HG02852 (cell line): ENCODE measurements at regions not wholly inside any gene's neighbourhood (a gene's known extent, or its start where the extent isn't known, plus 50 kb on each side); places are given as distances from the start of the nearest gene placed in this dataset.

Source experiments
- ATAC-seq: cut with Tn5 transposase; IDR thresholded peaks from one replicate; pipeline ENCODE4 v1.9.1; 2021; ENCODE audit warnings: mild to moderate bottlenecking, moderate library complexity; ENCODE audit not compliant: unreplicated experiment

DNA sequence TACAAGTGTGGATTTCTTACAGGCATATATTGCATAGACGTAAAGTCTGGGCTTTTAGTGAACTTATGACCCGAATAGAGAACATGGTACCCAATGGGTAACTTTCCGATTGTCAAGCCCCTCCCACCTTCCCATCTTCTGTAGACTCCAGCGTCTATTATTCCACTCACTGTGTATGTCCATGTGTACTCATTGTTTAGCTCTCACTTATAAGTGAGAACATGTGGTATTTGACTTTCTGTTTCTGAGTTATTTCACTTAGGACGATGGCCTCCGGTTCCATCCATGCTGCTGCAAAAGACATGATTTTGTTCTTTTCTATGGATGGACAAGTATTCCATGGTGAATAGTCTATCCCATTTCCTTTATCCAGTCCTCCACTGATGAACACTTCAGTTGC lies 306.4 kb downstream of the CD83 start:
- no peak for ATAC-seq

- ATAC-seq, result no peak
Measured at GRCh38 chr6:14425805-14426204, 308.2 kb downstream of the CD83 start.

DNA sequence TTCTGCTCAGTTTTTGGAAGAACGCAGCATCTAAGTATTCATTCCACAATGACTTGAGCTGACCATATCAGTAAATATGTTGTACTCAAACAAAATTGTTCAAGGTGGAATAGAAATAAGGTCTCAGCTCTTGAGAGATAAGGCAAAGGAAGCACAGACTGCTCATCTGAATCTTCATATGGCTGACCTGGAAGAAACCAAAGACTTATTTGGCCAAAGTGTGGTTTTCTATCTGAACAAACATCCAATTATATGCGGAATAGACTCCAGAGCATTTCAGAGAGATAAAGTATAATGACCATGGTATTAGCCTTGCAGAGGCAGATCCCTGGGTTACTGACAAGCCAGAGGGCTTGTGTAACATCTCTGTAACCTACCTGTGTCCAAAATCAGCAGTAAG lies 308.7 kb downstream of the CD83 start:
- no peak for ATAC-seq

- ATAC-seq, result no peak
Measured at GRCh38 chr6:14428269-14428668, 310.7 kb downstream of the CD83 start.

DNA sequence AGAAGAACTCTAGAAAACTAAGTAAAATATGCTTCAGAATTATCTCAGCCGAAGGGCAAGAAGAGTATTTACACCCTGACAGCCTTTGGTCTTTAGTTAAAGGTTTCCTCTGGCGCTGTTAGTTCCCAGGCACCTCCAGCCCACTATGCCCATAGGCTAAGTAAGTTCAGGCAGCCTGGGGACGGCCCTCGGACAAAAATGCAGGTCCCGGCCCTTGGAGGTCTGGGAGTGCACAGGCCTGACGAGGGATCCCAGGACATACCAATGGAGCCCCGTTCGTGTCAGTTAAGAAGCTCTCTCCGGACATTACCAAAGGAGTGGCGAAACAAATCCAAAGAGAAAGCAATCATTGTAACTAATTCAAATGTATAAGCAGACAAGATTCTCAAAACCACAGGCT lies 311.8 kb downstream of the CD83 start:
- no peak for ATAC-seq

DNA sequence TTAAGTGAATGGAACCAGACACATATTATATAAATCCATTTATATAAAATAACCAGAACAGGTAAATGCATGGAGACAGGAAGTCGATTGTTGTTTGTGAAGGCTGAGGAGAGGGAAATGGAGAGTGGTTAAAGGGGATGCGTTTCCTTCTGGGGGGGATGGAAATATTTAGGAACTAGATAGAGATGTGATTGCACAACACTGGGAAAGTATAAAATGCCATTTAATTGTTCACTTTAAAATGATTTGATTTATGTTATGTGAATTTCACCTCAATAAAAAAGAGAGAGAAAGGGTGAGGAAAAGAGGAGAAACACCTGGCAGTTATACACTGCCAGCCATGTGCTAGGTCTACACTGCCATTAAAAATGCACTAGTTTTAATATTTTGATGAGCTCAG lies 312.6 kb downstream of the CD83 start:
- no peak for ATAC-seq

GRCh38 chr6:14431385-14432330 lies 314.1 kb downstream of the CD83 start:
- ATAC-seq, result no peak

DNA sequence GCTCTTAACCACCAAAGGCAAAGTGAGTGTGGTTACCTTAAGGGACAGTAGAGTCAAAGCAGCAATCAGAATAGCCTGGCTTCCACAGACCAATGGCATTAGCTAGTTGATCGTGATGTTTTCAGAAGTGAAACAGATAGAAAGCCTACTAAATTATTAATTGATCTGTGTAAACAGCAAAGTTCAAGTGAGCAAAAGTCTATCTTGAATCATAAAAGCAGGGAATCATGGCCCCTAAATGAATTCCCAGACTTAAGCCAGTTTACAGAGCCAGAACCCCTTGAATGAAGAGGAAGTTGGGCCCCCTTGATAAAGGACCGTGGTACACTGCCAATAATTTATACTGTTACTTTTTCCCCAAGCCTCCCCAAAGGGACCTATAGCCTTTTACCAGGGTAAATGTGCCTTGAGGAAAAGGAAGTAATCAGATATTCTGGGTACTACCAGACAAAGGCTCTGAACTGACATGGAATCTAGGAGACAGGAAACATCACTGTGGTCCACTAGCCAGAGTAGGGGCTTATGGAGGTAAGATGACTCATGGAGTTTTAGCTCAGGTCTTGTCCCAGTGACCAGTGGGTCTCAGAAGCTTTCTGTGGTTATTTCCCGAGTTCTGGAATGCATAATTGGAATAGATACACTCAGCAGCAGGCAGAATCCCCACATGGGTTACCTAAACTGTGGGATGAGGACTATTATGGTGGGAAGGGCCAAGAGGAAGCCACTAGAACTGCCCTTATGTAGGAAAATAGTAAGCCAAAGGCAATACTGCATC lies 317.5 kb downstream of the CD83 start:
- no peak for ATAC-seq

DNA sequence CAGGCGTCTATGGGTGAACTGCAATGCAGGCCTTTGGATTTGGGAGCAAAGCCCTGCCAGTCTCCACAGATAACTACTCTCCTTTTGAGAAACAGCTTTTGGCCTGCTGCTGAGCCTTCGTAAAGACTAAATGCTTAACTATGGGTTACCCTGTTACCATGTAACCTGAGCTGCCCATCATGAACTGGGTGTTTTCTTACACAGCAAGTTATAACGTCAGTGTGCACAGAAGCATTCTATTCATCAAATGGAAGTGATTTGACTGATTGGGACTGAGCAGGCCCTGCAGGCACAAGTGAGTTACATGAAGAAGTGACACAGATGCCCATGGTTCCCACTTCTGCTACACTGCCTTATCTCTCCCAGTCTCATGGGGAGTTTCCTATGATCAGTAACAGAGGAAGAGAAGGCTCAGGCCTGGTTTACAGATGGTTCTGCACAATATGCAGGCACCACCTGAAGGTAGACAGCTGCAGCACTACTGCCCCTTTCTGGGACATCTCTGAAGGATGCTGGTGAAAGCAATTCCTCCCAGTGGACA lies 319.1 kb downstream of the CD83 start:
- ATAC-seq, result no peak

DNA sequence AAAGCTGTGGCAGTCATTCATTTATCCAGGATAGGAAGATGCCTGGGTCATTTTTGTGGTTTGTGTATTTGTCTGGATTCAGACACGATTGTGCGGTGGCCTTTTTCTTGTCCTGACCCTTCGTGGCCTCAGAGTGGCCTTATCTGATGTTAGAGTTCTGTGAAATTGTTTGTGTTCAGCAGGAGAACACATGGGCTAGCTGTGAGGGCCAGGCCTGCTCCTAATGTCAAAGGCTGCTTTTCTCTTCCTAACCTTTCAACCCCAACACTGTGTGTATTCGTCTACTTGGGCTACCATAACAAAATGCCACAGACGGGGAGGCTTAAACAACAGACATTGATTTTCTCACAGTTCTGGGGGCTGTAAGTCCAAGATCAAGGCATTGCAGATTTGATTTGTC lies 321.8 kb downstream of the CD83 start:
- ATAC-seq, result no peak

- no peak for ATAC-seq
Measured at GRCh38 chr6:14440215-14440910, 322.8 kb downstream of the CD83 start.

DNA sequence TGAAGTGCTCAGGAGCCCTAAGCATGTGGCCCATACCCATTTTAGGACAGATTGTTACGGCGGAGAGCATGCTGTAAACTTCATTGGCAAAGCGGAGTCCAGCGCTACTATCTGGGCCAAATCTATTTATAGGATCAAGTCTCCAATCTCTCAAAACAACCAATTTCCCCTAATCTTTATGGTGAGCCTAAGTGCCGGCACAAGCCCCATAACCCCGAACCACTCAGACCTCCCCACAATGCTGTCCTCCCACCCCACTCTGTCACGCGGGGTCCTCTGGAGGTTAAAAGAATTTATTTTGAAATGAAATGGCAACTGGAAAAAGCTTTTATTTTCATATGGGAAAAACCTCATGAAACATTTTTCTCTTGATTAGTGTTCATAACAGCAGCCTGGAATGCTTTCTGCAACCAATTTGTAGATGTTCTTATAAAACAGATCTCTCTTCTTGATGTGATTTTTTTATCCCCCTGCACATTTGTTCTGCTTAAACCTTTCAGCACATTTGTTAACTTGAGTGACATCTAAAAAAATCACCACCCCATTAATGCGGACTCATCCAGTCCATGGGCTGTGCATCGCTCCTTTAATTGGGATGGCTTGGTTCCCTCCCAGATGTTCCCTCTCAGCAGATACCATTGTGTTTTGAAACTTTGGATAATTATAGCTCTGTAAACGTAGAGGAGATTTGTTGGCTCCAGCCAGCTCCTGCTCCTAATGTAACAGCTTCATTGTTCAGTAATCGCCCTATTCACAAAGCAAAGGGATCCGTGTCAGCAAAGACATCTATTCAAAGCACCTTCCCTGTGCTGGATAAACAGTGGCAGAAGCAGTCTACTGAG lies 323.6 kb downstream of the CD83 start:
- ATAC-seq, result no peak

DNA sequence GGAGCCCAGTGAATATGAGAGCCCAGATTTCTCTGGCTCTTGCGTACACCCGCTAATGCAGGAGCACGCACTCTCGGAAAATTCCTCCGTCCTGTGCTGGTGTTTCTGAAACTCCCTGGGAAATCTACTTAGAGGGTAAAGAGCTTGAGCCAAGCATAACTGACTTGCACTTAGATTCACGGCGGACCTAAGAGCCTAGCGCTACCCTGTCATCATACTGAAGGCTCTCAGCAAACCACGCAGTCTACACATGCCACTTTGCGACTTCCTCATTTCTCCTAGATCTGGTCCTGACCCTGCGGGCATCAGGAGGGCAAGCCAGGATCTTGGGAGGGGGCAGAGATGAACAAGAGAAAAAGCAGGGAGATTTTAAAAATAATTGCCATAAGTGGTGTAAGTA lies 324.7 kb downstream of the CD83 start:
- no peak for ATAC-seq

- no peak for ATAC-seq
Measured at GRCh38 chr6:14443629-14444268, 326.2 kb downstream of the CD83 start.

- no peak for ATAC-seq
Measured at GRCh38 chr6:14444295-14444972, 326.9 kb downstream of the CD83 start.

GRCh38 chr6:14447240-14447639 lies 329.7 kb downstream of the CD83 start:
- no peak for ATAC-seq

GRCh38 chr6:14448246-14448645 lies 330.7 kb downstream of the CD83 start:
- ATAC-seq, result no peak

DNA sequence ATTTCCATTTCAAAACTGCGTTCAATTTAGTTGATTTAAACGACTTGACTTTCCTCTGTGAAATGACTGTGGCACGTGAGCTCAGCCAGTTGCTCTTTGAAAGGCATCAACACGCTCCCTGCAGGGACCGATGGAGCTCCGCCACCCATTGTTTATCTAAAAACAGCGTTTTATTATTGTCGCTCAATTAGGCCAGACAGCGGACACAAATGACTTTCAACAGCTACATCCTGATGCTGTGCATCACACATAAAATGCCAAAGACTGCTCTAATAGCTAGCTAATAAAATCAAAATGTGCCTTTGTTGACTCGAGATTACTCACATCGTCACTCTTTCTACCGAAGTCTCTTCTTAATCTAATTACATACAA lies 332.5 kb downstream of the CD83 start:
- no peak for ATAC-seq

DNA sequence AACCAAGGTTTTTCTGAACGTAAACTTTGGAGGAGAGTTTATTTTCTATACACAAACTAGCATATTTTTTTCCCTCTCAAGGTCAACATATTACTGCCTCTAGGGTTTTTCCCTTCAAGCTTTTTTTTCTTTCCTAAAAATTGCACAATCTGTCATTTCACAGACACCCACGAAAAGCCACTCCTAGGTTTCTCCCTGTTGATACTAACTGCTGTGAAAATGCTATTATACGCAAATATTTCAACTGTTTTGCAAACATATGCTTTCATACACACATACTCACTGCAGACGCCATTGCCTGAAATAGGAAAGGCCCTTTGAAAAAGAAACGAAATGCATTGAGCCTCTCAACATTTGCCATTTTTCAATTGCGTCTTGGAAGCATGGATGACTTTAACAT lies 333.0 kb downstream of the CD83 start:
- no peak for ATAC-seq
